ENCODE measurements at regions not wholly inside any gene's neighbourhood (a gene's known extent, or its start where the extent isn't known, plus 50 kb on each side); places are given as distances from the start of the nearest gene placed in this dataset.

DNA sequence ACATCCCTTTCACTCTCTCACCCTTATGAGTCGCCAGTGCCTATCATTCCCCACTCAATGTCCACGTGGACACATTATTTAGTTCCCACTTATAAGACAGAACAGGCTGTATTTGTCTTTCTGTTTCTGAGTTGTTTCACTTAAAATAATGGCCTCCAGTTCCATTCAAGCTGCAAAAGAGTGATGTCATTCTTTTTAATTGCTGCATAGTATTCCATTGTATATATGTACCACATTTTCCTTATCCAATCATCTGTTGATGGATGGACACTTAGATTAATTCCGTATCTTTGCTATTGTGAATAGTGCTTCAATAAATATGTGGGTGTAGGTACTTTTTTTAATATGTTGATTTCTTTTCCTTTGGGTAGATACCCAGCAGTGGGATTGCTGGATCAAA, 79.1 kb downstream of the ZNF365 start:
- Histone ChIP-seq H3K27me3 (replicated peaks; ENCODE audit: control insufficient read depth, insufficient read depth, low read length) (no peaks in the 10 kb centered on the region), H3K4me3 (replicated peaks; ENCODE audit: low read depth, low read length) (no peak overlapping the region), H3K36me3 (ENCODE audit: control insufficient read depth, insufficient read depth, low read length) (no peaks in the 10 kb centered on the region)
- TF ChIP-seq CTCF (IDR thresholded peaks at IDR 0.05; ENCODE audit: insufficient read depth, low read length, poor library complexity, severe bottlenecking): no peak
- no peak for DNase-seq (ENCODE audit: extremely low read depth, insufficient read length)

DNA sequence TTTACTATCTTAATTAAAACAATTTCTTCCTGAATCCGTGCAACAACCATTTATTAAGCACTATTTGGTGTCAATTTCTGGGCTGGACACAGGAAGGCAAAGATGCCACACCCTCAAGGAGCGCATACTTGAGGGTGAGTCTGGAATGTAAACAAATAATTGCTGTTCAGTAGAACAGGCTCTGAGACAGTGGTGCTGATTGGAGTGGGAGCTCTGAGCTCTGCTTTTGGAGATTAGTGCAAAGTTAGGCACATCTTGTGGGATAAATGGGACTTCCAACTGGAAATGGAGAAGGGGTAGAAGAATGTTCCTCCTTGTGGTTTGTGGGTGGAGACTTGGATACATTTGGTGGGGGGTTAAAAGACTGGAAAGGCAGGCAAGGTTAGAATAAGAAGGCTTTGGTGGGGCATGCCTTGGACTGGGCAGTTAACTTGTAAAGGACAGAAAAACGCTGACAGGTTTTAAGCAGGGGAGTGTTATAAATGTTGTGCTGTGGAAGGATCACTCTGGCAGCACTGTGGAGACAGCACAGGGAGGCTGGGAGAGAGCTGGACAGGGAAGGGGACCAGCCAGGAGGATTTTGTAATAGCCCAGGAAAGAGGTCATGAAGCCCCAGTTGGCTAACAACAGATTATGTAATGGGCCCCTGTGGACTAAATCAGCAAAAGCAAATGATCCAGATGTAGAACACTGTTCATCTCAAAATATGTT, 80.7 kb downstream of the ZNF365 start:
- no peaks in the 10 kb centered on the region for H3K36me3 ChIP-seq (ENCODE audit: control insufficient read depth, insufficient read depth, low read length)

DNA sequence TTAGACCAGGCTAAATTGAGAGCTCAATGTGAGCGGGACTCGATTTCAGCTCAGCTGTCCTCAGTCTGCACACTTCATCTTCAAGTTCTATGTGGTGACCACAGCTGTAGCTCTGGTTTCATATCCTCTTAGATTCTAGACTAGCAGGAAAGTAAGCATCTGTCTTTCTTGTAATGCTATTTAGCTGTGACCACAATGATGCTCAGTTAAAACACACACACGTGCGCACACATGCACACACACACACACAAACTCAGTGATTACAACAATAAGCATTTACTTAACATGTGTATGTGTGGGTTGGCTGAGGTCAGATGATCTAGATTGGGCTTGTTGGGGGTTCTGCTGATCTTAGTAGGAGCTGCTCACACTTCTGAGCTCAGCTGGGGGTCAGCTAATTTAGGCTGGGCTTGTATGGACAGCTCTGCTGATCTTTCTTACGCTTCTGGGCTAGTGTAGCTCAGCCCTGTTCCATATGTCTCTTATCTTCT, 82.5 kb downstream of the ZNF365 start:
- H3K27me3 ChIP-seq (replicated peaks; ENCODE audit: control insufficient read depth, insufficient read depth, low read length): no peaks in the 10 kb centered on the region
- DNase-seq (ENCODE audit: extremely low read depth, insufficient read length): peak; percentile 74
- H3K4me3 ChIP-seq (replicated peaks; ENCODE audit: low read depth, low read length): no peak overlapping the region
- TF ChIP-seq CTCF (IDR thresholded peaks at IDR 0.05; ENCODE audit: insufficient read depth, low read length, poor library complexity, severe bottlenecking): no peak
- no peaks in the 10 kb centered on the region for H3K36me3 ChIP-seq (ENCODE audit: control insufficient read depth, insufficient read depth, low read length)

More for the DNA sequence above, 80.7 kb downstream of the ZNF365 start:
- TF ChIP-seq CTCF (IDR thresholded peaks at IDR 0.05; ENCODE audit: insufficient read depth, low read length, poor library complexity, severe bottlenecking): no peak
- no peak for DNase-seq (ENCODE audit: extremely low read depth, insufficient read length)
- H3K4me3 ChIP-seq (replicated peaks; ENCODE audit: low read depth, low read length): no peak overlapping the region
- H3K27me3 ChIP-seq (replicated peaks; ENCODE audit: control insufficient read depth, insufficient read depth, low read length): no peaks in the 10 kb centered on the region

- no peak for TF ChIP-seq CTCF (IDR thresholded peaks at IDR 0.05; ENCODE audit: insufficient read depth, low read length, poor library complexity, severe bottlenecking)
- H3K4me3 ChIP-seq (replicated peaks; ENCODE audit: low read depth, low read length): no peak overlapping the region
- H3K27me3 ChIP-seq (replicated peaks; ENCODE audit: control insufficient read depth, insufficient read depth, low read length): no peaks in the 10 kb centered on the region
- H3K36me3 ChIP-seq (ENCODE audit: control insufficient read depth, insufficient read depth, low read length): no peaks in the 10 kb centered on the region
- DNase-seq (ENCODE audit: extremely low read depth, insufficient read length): no peak
These were observed 83.0 kb downstream of the ZNF365 start for GRCh38 chr10:62457196-62457595.

GRCh38 chr10:62457598-62457997, 83.4 kb downstream of the ZNF365 start:
- TF ChIP-seq CTCF (IDR thresholded peaks at IDR 0.05; ENCODE audit: insufficient read depth, low read length, poor library complexity, severe bottlenecking): no peak
- Histone ChIP-seq H3K27me3 (replicated peaks; ENCODE audit: control insufficient read depth, insufficient read depth, low read length) (no peaks in the 10 kb centered on the region), H3K4me3 (replicated peaks; ENCODE audit: low read depth, low read length) (no peak overlapping the region), H3K36me3 (ENCODE audit: control insufficient read depth, insufficient read depth, low read length) (no peaks in the 10 kb centered on the region)
- DNase-seq (ENCODE audit: extremely low read depth, insufficient read length): no peak

Measured in GM06990 (cell line).